ENCODE measurements at regions not wholly inside any gene's neighbourhood (a gene's known extent, or its start where the extent isn't known, plus 50 kb on each side); places are given as distances from the start of the nearest gene placed in this dataset.

GRCh38 chr2:185578322-185578721 is 160.3 kb upstream of the FSIP2 start:
- H4K8ac ChIP-seq (ENCODE audit: low read depth in 2 of 2, low read length in 2 of 2), result no peak overlapping the region
- no peak overlapping the region for H3K23ac ChIP-seq (ENCODE audit: low read depth, low read length)
- H3K79me1 ChIP-seq (ENCODE audit: low read depth in 1 of 2, low read length in 2 of 2), result no peaks in the 10 kb centered on the region
- no peak overlapping the region for H3K18ac ChIP-seq (ENCODE audit: low read depth, low read length)
- H2BK15ac ChIP-seq (ENCODE audit: low read depth, low read length), result no peak overlapping the region
- no peak overlapping the region for H2BK20ac ChIP-seq (ENCODE audit: low read depth, low read length)
- TF ChIP-seq NFE2L2 (IDR thresholded peaks at IDR 0.05; ENCODE audit: low read depth, low read length) (no peak), RCOR1 (IDR thresholded peaks at IDR 0.05; ENCODE audit: insufficient replicate concordance, low read length) (no peak), USF2 (IDR thresholded peaks at IDR 0.05; ENCODE audit: low read depth, low read length) (no peak), BHLHE40 (IDR thresholded peaks at IDR 0.05; ENCODE audit: low read depth, low read length) (no peak), MXI1 (IDR thresholded peaks at IDR 0.05; ENCODE audit: borderline replicate concordance, low read depth, low read length) (no peak), CHD1 (IDR thresholded peaks at IDR 0.05; ENCODE audit: low read depth, low read length) (no peak), POLR2A (IDR thresholded peaks at IDR 0.05; ENCODE audit: low read depth, low read length) (no peak)
- TF ChIP-seq, protein P1, sequence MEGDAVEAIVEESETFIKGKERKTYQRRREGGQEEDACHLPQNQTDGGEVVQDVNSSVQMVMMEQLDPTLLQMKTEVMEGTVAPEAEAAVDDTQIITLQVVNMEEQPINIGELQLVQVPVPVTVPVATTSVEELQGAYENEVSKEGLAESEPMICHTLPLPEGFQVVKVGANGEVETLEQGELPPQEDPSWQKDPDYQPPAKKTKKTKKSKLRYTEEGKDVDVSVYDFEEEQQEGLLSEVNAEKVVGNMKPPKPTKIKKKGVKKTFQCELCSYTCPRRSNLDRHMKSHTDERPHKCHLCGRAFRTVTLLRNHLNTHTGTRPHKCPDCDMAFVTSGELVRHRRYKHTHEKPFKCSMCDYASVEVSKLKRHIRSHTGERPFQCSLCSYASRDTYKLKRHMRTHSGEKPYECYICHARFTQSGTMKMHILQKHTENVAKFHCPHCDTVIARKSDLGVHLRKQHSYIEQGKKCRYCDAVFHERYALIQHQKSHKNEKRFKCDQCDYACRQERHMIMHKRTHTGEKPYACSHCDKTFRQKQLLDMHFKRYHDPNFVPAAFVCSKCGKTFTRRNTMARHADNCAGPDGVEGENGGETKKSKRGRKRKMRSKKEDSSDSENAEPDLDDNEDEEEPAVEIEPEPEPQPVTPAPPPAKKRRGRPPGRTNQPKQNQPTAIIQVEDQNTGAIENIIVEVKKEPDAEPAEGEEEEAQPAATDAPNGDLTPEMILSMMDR (conservative IDR thresholded peaks at IDR 0.05; ENCODE audit: low read depth, low read length), result no peak
- H2AK5ac ChIP-seq (ENCODE audit: low read depth, low read length), result no peak overlapping the region
- H3K14ac ChIP-seq (replicated peaks; ENCODE audit: low read depth, low read length), result no peak overlapping the region
- no peak overlapping the region for H3K4ac ChIP-seq (ENCODE audit: low read depth, low read length)
- intact Hi-C loops (cut with micrococcal nuclease) (no loop called here), in situ Hi-C loops (cut with MboI; ENCODE audit: low sequenced_read_pairs) (no loop called here), dilution Hi-C loops (cut with HindIII; ENCODE audit: low sequenced_read_pairs, unreplicated experiment) (no loop called here)
- no peak overlapping the region for H3K56ac ChIP-seq (ENCODE audit: extremely low read depth, insufficient read depth, low read length)
- ChIA-PET POLR2A (ENCODE audit: unreplicated experiment) (no interaction called here), CTCF (no interaction called here)
- no peak overlapping the region for H4K91ac ChIP-seq (ENCODE audit: insufficient read depth, low read depth, low read length)
- ATAC-seq (ENCODE audit: low read depth) (no peak), DNase-seq (no peak)
- H3K4me2 ChIP-seq (ENCODE audit: low read depth, low read length), result no peak overlapping the region
- H4K20me1 ChIP-seq (ENCODE audit: insufficient read depth, low read length), result no peaks in the 10 kb centered on the region
- H3K4me1 ChIP-seq (ENCODE audit: control insufficient read depth, insufficient read depth, low read length), result no peaks in the 10 kb centered on the region
- H3K36me3 ChIP-seq (ENCODE audit: control insufficient read depth, insufficient read depth, low read length), result no peaks in the 10 kb centered on the region
- WGBS, 2 experiments (ENCODE audit: extremely low coverage in 2 of 2, insufficient read length in 1 of 2), result no CpG with 5 or more reads among the region's 3 CpGs
- H3K27ac ChIP-seq (ENCODE audit: insufficient read depth, low read length), result no peak overlapping the region
- H2AK9ac ChIP-seq (replicated peaks; ENCODE audit: low read depth, low read length, poor library complexity), result no peak overlapping the region
- H3K27me3 ChIP-seq (ENCODE audit: control insufficient read depth, insufficient read depth, low read length), result no peaks in the 10 kb centered on the region
- H3K9ac ChIP-seq (ENCODE audit: low read depth, low read length), result no peak overlapping the region
- BruUV-seq (replicated peaks), result no TSS peak
- no peak overlapping the region for H4K5ac ChIP-seq (ENCODE audit: low read depth, low read length)
- H3K4me3 ChIP-seq (ENCODE audit: insufficient read depth, low read depth, low read length), result no peak overlapping the region
- H2AFZ ChIP-seq (replicated peaks; ENCODE audit: low read length, poor library complexity), result no peak overlapping the region
- peaks cover 4% of the 10 kb centered on the region; the same call in 1 of the 2 replicates for H3K9me3 ChIP-seq (ENCODE audit: control insufficient read depth, insufficient read depth, low read length)
- H2BK5ac ChIP-seq (ENCODE audit: low read depth, low read length, poor library complexity, severe bottlenecking), result no peak overlapping the region
- no peaks in the 10 kb centered on the region for H3K9me1 ChIP-seq (ENCODE audit: insufficient read depth, low read length)
- H2BK120ac ChIP-seq (ENCODE audit: low read depth, low read length), result no peak overlapping the region

Data from IMR-90 (cell line).